Stimulated activated CD8-positive, alpha-beta memory T cell treated with anti-CD3 and anti-CD28 coated beads, Interleukin-4, amount 100 ng/mL, for 1 hour (primary cell): ENCODE measurements at regions not wholly inside any gene's neighbourhood (a gene's known extent, or its start where the extent isn't known, plus 50 kb on each side); places are given as distances from the start of the nearest gene placed in this dataset.

Experiments used
- DNase-seq, 2 donors: peaks; one replicate each; pipeline ENCODE4 v3.0.0-alpha.2; 2020; ENCODE audit warnings: low read depth in 2 of 2, low spot score in 1 of 2

DNA sequence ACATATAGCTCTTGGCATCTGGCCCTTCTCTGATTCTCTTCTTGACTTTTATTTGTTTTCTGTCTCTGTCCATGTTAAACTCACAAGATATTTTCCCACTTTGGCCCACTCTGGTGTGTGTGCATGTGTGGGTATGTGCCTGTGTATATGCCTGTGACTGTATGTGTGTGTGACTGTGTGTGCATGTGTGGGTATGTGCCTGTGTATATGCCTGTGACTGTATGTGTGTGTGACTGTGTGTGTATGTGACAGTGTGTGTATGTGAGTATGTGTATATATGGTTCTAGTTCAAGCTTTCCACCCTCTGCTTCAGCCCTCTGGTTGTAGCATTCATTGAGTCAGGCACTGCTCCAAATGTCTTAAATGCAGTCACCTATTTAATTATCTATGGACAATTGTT lies 88.6 kb upstream of the GGTLC1 start:
- DNase-seq = no peak

GRCh38 chr20:24070679-24071078 lies 82.1 kb upstream of the GGTLC1 start:
- no peak for DNase-seq

DNA sequence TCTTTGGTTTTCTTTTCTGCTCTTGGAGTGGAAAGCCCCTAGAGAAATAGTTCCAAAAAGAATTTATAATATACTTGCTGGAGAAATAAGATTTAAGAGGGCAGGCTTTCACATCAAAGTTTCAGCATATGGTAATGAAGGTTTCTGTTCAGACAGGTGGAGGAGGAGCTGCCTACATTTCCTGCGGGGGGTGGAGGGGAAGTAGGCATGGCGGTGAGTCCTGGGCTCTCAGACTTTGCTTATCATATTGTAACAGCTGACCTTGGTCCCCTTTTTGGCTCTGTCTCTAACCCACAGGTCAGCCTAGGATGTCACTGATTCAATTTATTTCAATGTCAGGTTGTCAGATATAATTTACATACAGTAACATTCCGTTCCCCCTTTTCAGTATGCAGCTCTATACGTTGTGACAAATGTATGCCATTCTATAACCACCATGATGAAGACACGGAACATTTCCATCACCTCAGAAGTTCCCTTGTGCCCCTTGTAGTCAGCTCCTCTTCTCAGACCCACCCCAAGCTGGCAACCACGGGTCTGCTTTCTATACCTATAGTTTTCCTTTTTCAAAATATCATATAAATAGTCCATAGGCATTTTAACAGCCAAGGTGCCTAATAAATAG lies 77.6 kb upstream of the GGTLC1 start:
- no peak for DNase-seq

DNA sequence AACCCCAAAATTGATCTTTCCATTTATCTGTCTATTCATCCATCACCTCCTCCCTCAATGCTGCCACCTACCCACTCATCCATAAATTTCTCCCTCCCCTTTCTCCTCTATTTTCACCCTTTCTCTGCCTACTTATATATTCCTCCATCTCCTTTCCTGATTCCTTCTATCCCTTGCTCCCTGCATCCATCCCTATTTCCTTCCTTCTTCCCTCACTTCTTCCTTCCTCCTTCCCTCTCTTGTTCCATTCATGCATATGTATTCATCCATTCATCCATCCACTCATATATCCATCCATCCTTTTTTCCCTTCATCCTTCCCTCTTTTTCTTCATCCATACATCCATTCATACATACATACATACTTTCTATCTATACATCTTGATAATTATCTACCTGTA lies 76.3 kb upstream of the GGTLC1 start:
- DNase-seq = no peak

GRCh38 chr20:24064092-24064491 lies 75.5 kb upstream of the GGTLC1 start:
- no peak for DNase-seq

DNA sequence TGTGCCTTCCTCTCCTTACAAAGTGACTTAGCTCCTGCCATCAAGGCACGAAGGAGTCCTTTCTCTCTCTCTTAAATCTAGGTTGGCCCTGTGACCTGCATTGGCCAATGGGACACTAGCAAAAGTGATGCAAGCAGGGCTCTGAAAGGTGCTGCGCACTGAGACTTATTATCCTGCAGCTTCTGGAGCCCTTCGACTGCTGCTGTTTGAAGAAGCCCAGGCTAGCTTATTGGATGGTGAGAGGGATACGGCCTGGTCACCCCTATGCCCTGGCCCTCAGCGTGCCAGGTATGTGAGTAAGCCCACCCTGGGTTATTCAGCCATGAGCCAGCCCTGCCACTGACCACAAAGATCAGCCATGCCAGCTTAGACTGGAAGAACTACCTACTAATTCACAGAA lies 74.5 kb upstream of the GGTLC1 start:
- no peak for DNase-seq

DNA sequence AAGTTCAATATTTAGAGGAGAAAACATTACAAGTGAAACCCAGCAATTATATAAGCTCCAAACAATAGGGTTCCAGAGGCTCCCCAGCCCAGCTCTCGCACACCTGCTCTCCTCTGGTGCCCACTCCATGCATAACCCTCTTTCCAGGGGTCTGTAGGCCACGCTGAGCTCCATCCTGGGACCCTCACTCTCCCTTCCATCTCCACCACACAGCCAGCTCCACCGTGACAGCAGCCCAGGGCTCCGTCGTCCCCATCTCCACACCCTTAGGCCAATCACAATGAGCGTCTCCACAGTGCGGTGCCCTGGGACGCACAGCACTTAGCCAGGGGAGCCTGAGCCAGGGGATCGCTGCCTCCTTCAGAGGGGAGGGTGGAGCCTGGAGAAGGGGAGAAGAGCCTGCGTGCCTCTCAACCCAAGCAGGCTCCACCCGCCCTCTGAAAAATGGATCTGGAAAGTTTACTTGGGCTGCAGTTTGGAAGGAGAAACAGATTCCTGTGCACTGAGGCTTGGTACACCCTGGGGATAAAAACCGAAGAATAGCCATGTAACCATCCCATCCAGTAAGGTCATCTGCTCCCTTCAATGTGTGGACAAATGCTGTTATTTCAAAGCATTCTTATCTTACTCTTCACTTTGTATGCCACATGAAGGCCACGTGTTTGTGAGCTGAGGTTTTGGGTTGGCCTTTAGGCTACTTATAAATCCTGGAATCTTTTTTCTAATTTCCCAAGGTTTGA lies 72.4 kb upstream of the GGTLC1 start:
- no peak for DNase-seq

- DNase-seq = no peak
Observed at GRCh38 chr20:24059174-24059573, 70.6 kb upstream of the GGTLC1 start.

DNA sequence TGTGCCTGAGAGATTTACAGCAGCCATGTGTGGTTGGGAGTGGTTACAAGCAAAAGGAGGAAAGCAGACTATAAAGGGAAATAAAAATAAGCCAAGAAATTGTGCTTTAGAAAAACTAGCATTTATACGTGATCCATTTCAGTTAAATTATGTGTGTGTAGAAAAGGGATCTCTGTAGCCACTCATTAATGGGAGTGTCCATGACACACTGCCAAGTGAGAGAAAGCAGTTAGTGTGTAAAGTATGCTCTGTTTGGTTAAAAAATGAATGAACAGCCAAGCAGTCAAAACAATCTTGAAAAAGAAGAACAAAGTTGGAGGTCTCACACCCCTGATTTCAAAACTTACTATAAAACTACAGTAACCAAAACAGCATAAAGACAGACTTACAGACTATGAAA lies 67.9 kb upstream of the GGTLC1 start:
- DNase-seq = no peak

GRCh38 chr20:24052599-24053275 lies 64.2 kb upstream of the GGTLC1 start:
- no peak for DNase-seq

GRCh38 chr20:24051160-24051559 lies 62.6 kb upstream of the GGTLC1 start:
- no peak for DNase-seq

GRCh38 chr20:24050119-24050518 lies 61.5 kb upstream of the GGTLC1 start:
- no peak for DNase-seq

DNA sequence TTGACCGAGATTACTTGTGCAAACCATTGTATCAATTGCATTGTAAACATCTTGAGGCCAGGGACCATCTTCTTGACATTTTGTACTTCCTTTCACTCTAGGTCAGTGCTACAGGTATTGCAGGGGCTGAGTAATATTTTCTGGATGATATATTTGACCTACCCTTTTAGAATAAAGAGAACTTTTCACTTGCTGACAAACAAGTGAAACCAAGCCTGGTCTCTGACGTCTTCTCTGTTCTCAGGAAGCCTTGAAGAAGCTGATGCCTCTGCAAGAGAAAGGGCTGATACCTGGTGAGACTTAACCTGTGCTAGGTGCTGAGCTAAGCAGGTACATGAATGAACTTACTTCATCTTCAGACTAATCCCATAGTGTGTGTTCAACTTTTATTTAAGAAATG lies 60.5 kb upstream of the GGTLC1 start:
- no peak for DNase-seq

DNA sequence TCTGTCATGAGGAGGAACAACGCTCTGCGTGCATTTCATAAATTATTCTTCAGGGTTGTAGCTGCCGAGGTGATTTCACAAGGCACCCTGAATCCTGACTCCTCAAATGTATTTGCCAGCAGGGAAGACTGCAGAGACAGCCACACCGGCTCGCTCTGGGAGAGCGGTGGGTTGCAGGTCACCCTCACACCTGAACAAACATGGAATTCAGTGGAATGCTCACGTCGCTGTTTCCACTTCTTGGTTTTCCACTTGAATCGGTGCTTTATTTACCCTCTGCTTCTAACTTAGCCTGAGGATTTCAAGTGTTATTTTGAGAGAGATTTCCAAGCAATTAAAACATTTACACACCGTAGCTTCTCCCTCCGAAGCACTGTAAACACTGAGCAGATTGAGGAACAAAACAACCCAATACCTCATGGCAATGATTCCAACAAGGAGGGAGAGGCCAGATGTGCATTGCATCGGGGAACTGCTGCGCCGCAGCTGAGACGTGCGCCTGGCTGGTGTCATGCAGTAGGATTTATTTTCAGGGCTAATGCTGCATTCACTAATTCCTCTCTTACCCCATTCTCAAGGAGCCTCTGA lies 59.5 kb upstream of the GGTLC1 start:
- DNase-seq = no peak

GRCh38 chr20:24046888-24047287 lies 58.3 kb upstream of the GGTLC1 start:
- no peak for DNase-seq

DNA sequence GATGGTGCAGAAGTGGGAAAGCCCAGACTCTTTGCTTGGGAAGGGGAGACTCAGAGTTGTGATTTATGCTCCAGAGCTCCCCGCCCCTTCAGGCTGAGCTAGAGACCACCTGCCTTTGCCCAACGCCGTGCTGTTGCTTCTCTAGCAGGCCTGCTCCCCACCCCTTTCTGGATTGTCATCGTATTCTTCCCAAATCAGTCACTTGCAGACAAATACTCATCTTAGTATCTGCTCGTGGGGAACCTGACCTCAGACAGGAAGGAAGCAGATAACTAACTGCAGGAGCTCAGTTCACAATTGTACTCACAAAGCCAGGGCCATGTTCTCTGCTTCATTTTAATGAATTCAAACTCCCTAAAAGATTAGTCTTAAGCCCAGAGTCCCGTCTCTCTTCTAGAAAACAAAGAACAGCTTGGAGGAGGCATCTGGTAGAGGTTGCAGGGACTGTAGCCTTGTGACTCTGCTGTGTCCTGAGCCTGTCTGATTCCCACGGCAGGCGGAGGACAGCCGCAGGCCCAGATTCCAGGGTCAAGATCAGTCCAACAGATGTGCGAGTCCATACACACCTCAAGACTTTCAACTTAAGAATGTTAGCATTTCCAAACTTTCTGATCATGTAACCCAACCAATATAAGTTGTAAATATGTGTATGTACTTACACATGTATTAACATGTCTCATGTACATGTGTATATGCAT lies 57.2 kb upstream of the GGTLC1 start:
- DNase-seq = no peak

DNA sequence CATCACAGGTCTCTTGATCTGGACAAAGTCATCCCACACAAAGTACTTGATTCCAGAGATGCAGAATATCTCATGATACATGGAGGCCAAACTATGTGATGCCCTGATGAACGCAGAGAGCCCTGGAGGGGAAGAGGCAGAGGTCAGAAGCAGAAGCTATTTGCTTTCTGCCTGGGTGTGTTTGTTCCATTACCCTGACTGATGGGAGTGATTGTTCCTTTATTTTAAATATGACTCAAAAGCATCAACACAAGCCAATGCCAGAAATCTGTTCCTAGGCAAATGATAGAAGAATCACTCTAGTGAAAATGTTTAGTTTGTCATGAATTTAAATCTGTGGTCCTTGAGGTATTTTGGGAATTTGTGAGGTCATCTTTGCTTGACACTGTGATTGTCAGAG lies 54.7 kb upstream of the GGTLC1 start:
- no peak for DNase-seq

GRCh38 chr20:24042646-24043045 lies 54.1 kb upstream of the GGTLC1 start:
- DNase-seq = no peak

GRCh38 chr20:24040896-24041459 lies 52.4 kb upstream of the GGTLC1 start:
- no peak for DNase-seq

- no peak for DNase-seq
Observed at GRCh38 chr20:24039196-24039595, 50.6 kb upstream of the GGTLC1 start.
